CD4-positive, alpha-beta T cell treated with Interferon alpha-2 for 1 hour (primary cell): ENCODE measurements at regions not wholly inside any gene's neighbourhood (a gene's known extent, or its start where the extent isn't known, plus 50 kb on each side); places are given as distances from the start of the nearest gene placed in this dataset.

Experiments
- DNase-seq, 2 donors: peaks; one replicate each; pipeline ENCODE4 v3.0.0-alpha.2; 2020 to 2022

GRCh38 chr9:111193095-111193494 is 136.9 kb downstream of the OR2K2 start:
- no peak for DNase-seq

GRCh38 chr9:111192650-111193049 is 137.4 kb downstream of the OR2K2 start:
- DNase-seq: no peak

- DNase-seq: no peak
These were observed 139.7 kb downstream of the OR2K2 start for GRCh38 chr9:111190347-111190746.

- no peak for DNase-seq
These were observed 142.6 kb downstream of the OR2K2 start for GRCh38 chr9:111187376-111187775.

GRCh38 chr9:111186021-111186530 is 143.9 kb downstream of the OR2K2 start:
- no peak for DNase-seq

GRCh38 chr9:111180811-111181210 is 142.5 kb upstream of the LPAR1 start:
- no peak for DNase-seq

- DNase-seq: no peak
These were observed 141.3 kb upstream of the LPAR1 start for GRCh38 chr9:111179577-111179976.

GRCh38 chr9:111178331-111179055 is 140.2 kb upstream of the LPAR1 start:
- DNase-seq: no peak

- no peak for DNase-seq
These were observed 138.2 kb upstream of the LPAR1 start for GRCh38 chr9:111176511-111176910.

GRCh38 chr9:111175350-111175749 is 137.1 kb upstream of the LPAR1 start:
- DNase-seq: no peak

- DNase-seq: no peak
These were observed 129.1 kb upstream of the LPAR1 start for GRCh38 chr9:111167341-111167740.

GRCh38 chr9:111163716-111164389 is 125.6 kb upstream of the LPAR1 start:
- DNase-seq: no peak

- no peak for DNase-seq
These were observed 123.8 kb upstream of the LPAR1 start for GRCh38 chr9:111162026-111162425.

- no peak for DNase-seq
These were observed 122.7 kb upstream of the LPAR1 start for GRCh38 chr9:111161015-111161415.

GRCh38 chr9:111158999-111159398 is 120.7 kb upstream of the LPAR1 start:
- no peak for DNase-seq

- DNase-seq: no peak
These were observed 120.1 kb upstream of the LPAR1 start for GRCh38 chr9:111158363-111158762.

GRCh38 chr9:111154081-111154562 is 115.9 kb upstream of the LPAR1 start:
- no peak for DNase-seq

GRCh38 chr9:111152614-111153406 is 114.5 kb upstream of the LPAR1 start:
- DNase-seq: no peak

- DNase-seq: no peak
These were observed 113.3 kb upstream of the LPAR1 start for GRCh38 chr9:111151537-111151936.

GRCh38 chr9:111150181-111150580 is 111.9 kb upstream of the LPAR1 start:
- no peak for DNase-seq

- no peak for DNase-seq
These were observed 110.9 kb upstream of the LPAR1 start for GRCh38 chr9:111149018-111149759.
